ENCODE measurements at regions not wholly inside any gene's neighbourhood (a gene's known extent, or its start where the extent isn't known, plus 50 kb on each side); places are given as distances from the start of the nearest gene placed in this dataset.

GRCh38 chr15:29910068-29910467 is 87.8 kb upstream of the TJP1 start:
- no peak for TF ChIP-seq EZH2phosphoT487 (IDR thresholded peaks at IDR 0.05; ENCODE audit: borderline replicate concordance, low read depth, low read length)
- TF ChIP-seq CTCF (conservative IDR thresholded peaks at IDR 0.05; ENCODE audit: low read length), result no peak
- no TSS peak for BruUV-seq (replicated peaks)
- intact Hi-C loops (cut with micrococcal nuclease; ENCODE audit: unreplicated experiment), result no loop called here
- Histone ChIP-seq H4K20me1 (ENCODE audit: insufficient read depth, low read length) (no peaks in the 10 kb centered on the region), H3K9me3 (ENCODE audit: low read length) (no peaks in the 10 kb centered on the region), H3K79me2 (ENCODE audit: insufficient read depth, low read depth, low read length) (no peaks in the 10 kb centered on the region), H3K4me3 (ENCODE audit: low read depth, low read length, poor library complexity, severe bottlenecking) (no peak overlapping the region), H3K4me1 (ENCODE audit: insufficient read depth, low read length, poor library complexity, severe bottlenecking) (no peaks in the 10 kb centered on the region), H3K9me2 (ENCODE audit: insufficient read depth, low read length) (no peaks in the 10 kb centered on the region), H3K4me2 (ENCODE audit: low read length) (no peak overlapping the region), H3K36me3 (ENCODE audit: insufficient read depth, low read length) (no peaks in the 10 kb centered on the region), H2AFZ (ENCODE audit: low read length) (no peak overlapping the region), H3K27ac (ENCODE audit: low read depth, low read length, poor library complexity, severe bottlenecking) (no peak overlapping the region)
- DNase-seq (ENCODE audit: low spot score), result no peak
- POLR2A ChIA-PET, result no interaction called here
- CTCF ChIA-PET (ENCODE audit: unreplicated experiment), result no interaction called here

GRCh38 chr15:29904757-29905417 is 82.6 kb upstream of the TJP1 start:
- BruUV-seq (replicated peaks), result no TSS peak

More at GRCh38 chr15:29904757-29905417, 82.6 kb upstream of the TJP1 start:
- DNase-seq (ENCODE audit: low spot score), result no peak
- H3K36me3 ChIP-seq (ENCODE audit: insufficient read depth, low read length), result no peaks in the 10 kb centered on the region
- H3K4me2 ChIP-seq (ENCODE audit: low read length), result no peak overlapping the region
- POLR2A ChIA-PET, result no interaction called here
- intact Hi-C loops (cut with micrococcal nuclease; ENCODE audit: unreplicated experiment), result no loop called here
- H3K4me1 ChIP-seq (ENCODE audit: insufficient read depth, low read length, poor library complexity, severe bottlenecking), result no peaks in the 10 kb centered on the region
- no peak overlapping the region for H2AFZ ChIP-seq (ENCODE audit: low read length)
- TF ChIP-seq CTCF (conservative IDR thresholded peaks at IDR 0.05; ENCODE audit: low read length) (no peak), EZH2phosphoT487 (IDR thresholded peaks at IDR 0.05; ENCODE audit: borderline replicate concordance, low read depth, low read length) (no peak)
- H4K20me1 ChIP-seq (ENCODE audit: insufficient read depth, low read length), result no peaks in the 10 kb centered on the region
- H3K27ac ChIP-seq (ENCODE audit: low read depth, low read length, poor library complexity, severe bottlenecking), result no peak overlapping the region
- CTCF ChIA-PET (ENCODE audit: unreplicated experiment), result no interaction called here
- no peaks in the 10 kb centered on the region for H3K9me2 ChIP-seq (ENCODE audit: insufficient read depth, low read length)
- H3K79me2 ChIP-seq (ENCODE audit: insufficient read depth, low read depth, low read length), result no peaks in the 10 kb centered on the region
- no peak overlapping the region for H3K4me3 ChIP-seq (ENCODE audit: low read depth, low read length, poor library complexity, severe bottlenecking)
- no peaks in the 10 kb centered on the region for H3K9me3 ChIP-seq (ENCODE audit: low read length)
